GM21515 (cell line): ENCODE measurements at regions not wholly inside any gene's neighbourhood (a gene's known extent, or its start where the extent isn't known, plus 50 kb on each side); places are given as distances from the start of the nearest gene placed in this dataset.
"Not testable (repeated sequence)": the region's sequence is repeated elsewhere in the genome, so short reads cannot be mapped to it uniquely, and the experiment has no call there.

Experiments used
- ATAC-seq: cut with Tn5 transposase; IDR thresholded peaks from one replicate; pipeline ENCODE4 v1.9.1; 2021; ENCODE audit not compliant: unreplicated experiment

DNA sequence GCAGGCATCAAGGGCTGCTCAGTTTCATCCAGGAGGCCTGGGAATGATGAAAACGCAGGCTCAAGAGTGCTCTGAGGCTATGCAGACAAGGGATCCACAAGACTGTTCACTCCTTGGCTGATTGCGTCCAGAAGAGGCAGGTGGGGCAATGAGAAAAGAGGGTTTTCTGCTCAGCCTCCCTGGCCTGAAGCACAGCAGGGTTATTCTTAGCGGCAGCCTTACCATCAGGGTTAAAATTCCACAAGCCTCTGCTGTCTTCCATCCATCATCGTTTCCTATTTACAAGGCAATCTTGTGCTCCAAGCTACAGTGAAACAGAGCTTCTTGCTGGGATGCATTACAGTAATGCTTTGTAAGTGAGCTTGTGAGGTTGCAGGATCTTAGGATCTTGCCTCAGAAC, 129.4 kb upstream of the SHH start:
- ATAC-seq = no peak

DNA sequence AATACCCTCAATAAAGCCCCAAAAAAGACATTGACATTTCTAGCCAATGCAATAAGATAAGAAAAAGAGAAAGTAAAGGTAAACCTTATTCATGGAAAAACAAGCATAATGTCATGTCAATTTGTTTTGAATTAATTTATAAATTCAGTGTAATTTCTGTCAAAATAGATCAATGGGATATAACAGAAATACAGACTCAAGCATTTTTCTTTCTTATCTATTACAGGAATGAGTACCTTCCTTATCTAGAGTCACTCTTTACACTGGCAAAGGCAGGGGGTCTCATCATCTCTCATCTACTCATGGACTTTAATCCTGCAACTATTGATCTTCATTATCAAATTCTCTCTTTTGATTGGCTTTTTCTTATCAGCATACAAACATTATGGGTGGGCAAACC, 127.1 kb upstream of the SHH start:
- ATAC-seq = no peak

DNA sequence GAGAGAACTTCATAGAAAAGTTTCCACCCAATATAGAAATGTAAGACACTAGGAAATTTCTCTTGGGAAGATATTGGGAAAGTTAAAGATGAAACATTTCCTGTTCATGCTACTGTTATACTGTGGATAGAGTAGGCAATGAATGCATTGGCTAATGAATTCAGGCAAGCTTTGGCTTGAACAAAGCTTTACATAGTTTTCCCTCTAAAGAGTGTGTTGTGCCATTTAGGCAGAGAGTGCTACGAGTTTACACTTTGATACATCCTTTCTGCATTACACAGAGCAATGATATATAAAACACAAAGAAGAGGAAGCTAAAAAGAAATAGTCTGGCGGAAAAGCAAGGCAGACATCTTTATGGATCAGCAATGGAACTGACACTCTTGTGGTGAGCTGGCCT, 125.9 kb upstream of the SHH start:
- no peak for ATAC-seq

DNA sequence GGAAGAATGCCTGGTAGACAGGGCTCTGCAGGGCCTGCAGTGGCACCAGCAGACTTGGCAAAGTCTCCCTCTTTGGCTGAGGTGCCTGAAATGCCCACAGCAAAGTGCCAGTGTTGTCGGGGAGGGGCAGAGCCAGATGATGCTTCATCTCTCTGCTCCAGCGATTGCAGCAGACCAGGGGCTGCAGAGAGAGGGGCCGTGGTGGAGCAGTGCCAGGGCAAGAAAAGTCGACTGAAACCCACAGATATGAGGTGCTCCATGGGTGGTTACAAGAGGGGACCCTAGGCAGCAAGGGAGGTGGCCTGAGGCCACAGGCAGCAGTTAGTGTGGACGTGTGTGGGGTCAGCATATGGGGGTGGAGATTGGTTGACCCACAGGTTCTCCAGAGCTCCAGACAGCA, 123.5 kb upstream of the SHH start:
- ATAC-seq = no peak

DNA sequence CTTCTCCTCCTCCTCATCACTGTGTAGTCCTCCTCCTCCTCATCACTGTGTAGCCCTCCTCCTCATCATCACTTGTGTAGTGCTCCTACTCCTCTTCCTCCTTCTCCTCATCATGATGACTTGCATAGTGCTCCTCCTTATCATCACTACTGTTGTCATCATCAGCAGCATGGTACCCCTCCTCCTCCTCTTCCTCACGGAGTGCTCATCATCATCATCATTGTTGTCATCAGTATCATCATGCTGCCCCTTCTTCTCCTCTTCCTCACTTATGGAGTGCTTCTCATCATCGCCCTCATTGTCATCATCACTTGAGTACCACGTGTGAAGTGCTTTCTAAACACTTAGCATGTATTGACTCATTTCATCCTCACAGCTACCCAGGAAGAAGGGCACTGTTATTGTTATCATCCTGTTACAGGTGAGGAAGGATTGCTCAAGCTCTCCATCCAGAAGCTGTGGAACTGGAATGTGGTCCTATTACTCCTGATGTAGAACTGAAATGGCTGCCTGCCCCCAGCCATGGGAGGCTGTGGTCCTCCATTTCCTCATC, 122.8 kb upstream of the SHH start:
- ATAC-seq = no peak

DNA sequence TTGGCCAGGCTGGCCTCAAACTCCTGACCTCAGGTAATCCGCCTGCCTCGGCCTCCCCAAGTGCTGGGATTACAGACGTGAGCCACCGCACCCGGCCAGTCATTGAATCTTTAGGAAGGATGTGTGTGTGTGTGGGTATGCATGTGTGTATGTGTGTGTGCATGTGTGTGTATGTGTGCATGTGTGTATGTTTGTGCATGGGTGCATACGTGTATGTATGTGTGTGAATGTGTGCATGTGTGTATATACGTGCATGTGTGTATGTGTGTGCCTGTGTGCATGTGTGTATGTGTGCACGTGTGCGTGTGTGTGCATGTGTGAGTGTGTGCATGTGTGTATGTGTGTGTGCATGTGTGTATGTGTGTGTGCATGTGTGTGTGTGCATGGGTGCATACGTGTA, 120.1 kb upstream of the SHH start:
- ATAC-seq = not testable (repeated sequence)

DNA sequence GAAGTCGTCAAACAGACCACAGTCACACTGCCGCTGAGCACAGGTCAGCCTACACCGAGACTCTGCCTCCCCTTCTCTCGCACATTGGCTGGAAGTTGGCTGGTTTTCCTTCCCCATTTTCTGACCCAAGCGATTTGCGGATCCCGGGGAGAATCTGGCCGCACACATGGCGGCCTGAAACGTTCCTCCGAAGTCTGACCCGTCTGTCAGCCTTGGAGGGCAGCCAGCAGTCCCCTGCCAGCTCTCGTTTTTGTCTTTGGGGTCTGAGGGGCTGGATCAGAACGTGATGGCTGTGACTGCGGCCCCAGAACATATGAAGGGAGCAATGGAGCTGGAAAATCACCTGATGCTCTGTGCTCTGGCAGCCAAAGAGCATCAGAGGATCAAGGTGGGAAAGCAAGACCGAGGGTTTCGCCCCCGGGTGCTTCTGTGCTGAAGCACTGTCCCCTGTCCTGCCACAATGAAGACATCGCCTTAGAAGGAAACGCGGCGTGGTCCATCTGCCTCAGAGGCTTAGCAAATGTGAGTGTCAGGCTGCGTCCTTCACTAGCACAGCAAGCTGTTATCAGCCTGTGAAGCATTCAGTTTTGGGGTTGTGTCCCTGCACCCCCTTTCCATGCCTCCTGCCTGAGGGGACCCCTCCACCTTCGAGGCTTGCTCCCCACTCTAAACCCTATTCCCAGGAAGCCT, 119.3 kb upstream of the SHH start:
- ATAC-seq = no peak

DNA sequence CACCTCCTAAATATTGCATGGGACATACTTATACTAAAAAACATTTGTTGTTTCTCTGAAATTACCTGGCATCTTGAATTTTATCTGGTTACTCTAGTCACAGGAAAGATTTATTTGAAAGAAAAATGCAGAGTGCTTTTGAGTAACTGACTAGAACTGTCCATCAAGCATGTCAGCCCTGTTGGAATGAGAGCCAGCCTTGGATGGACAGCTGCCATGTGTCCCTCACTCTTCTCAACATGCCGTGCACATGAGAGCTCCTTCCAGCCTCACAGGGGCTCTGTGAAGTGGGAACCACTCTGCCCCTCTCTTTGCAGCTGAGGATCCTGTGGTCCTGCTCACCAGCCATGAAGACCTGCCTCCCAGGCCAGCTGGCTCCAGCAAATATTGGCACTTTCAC, 118.3 kb upstream of the SHH start:
- ATAC-seq = no peak

DNA sequence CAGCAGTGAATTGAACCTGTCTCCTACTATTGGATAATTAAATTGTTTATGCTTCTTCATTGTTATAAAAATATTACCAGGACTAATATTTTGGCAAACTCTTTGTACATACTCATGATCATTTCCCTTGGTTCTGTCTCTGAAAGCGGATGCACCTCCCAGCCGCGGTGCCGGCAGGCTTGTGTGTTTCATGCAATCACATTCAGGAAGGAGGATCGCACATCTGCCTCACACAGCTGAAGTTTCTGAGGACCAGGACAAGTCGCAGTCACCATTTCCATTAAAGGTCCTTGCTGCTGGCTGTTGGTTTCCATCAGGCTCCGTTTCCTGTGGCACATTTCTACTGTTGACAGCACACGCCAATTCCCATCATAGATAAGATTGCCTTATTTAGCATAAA, 117.8 kb upstream of the SHH start:
- ATAC-seq = no peak

DNA sequence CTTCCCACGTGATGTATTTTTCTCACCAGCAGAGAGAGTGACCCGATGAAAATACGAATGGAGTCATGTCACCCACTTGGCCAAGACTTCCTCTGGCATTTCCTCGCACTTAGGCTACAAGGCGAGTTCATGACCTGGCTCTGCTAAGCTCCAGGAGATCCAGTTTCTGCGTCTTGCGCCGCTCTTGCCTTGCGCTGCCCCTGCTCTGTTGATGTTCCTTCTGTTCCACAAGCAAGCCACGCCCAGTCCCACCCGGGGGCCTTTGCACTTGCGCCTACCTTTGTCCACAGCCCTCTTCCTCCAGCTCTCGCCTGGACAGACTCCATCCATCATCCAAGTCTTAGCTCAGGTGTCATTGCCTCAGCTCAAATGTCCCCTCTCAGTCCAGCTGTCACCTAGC, 116.3 kb upstream of the SHH start:
- no peak for ATAC-seq

DNA sequence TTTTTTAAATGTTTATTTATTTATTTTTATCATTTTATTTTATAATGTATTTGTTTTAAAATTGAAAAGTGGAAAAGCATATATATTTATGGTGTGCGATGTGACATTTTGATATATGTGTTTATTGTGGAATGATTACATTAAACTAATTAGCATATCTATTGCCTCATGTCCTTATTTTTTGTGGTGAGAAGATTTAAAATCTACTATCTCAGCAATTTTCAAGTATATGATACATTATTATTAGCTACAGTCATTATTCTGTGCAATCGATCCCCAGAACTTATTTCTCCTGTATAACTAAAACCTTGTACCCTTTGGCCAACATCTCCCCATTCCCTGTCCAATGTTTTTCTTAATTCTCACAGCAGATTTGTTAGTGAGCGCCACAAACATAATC, 115.6 kb upstream of the SHH start:
- ATAC-seq = no peak

DNA sequence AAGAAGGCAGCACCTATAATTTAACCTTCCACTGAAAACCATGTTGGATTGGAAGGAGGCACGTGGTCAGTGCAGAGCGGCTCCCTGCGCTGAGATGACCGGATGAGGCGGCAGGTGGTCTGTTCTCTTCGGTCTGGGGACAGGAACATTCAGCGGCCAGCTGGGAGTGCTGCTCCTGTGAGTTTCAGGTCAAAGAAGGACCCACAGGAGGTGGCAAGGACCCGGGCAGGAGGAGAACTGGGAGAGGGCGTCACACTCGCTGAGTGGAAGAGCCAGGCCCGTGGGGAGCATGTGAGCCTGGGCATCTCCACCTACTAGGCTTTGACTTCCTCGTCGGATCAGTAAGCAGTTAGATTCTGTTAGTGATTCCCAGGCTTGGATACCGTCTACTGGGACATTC, 113.4 kb upstream of the SHH start:
- ATAC-seq = no peak

DNA sequence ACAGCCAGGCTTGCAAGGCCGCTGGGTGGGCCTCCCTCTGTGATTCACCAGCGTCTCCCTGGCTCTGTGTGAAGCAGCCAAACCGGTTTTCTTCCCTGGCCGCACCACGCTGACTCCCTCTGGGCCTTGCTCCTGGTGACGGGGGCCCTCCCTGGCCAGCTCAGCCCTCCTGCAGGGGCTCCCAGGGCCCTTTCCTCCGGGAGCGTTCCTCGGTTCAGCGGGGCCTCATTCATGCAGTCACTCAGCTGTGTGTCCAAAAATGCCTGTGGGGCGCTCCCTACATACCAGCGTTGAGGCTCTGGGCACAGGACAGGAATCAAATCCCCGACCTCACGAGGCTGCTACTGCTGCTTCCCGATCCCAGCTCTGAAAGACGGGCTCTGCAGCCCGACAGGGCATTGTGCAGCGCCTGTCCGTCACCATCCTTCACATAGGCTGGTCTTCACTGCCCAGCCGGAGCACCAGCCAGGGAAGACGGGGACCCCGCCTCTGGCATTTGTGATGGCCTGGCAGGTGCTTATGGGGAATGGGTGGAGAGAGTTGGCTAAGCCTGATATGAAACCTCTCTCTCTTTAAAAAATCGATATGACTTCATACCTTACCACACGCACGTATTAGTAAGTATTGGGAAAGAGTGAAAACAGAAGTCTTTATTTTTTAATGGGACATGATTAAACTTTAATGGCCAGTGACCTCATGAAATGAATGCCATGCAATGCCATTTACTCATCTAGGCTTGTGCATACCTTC, 110.0 kb upstream of the SHH start:
- no peak for ATAC-seq

DNA sequence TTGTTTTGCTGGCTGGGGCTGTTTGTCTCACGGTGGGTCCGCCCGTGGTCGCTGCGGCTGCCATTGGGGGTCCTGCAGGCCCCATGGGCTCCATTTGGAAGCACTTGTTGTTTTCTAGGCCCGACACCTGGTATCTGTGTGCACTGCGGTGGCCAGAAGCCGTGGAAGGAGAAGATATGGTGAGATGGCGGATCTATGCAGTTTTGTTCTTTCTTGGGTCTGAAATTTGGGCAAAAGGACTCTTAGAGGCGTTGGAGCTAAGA, 109.5 kb upstream of the SHH start:
- ATAC-seq = no peak

DNA sequence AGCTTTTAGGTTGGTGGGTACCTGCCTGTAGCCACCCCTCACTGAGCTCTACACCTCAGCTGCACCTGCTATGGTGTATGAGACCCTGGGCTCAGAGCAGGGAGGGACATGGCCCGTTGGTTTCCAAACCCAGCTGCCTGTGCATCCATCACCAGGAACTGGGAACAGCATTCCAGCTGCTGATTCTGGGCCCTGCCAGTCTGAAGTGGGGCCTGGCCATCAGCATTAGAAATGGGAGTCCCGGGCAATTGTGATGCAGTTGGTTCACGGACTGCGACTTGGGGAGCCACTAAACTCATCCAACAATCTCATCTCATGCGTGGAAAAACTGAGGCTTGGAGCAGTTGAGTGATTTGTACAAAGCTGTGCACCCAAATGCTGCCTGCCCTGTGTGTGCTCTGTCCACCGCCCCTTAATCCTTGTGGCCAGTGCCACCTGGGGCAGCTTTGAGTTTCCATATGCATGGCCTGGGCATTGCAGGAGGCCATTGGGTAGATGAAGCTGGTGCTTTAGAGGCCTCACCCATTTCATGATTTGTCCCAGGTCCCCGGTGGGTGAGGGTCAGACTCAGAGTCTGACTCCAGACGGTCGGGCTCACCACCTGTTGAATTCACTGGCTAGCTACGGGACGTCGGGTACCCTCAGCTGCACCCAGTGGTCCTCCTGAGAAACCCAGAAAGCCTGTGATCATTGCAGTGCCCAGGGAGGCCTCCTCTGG, 109.0 kb upstream of the SHH start:
- ATAC-seq = no peak

DNA sequence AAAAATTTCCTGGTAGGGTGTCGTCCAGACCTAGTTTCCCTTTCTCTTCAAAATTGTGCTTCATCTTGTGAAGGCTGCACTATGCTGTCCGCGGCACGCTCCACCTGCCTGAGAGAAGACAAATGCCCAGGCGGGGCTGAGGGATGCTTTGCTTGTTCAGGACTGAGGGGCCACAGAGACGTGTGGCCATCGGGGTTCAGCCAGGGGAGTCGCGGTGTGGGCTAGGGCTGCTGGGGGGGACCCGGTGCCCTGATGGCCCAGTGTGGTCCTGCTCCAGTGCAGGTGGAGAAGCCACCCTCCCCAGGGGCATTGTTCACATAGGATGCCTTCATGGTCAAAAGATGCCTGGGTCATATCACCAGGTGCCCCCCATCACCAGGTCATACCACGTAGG, 107.8 kb upstream of the SHH start:
- ATAC-seq = no peak

DNA sequence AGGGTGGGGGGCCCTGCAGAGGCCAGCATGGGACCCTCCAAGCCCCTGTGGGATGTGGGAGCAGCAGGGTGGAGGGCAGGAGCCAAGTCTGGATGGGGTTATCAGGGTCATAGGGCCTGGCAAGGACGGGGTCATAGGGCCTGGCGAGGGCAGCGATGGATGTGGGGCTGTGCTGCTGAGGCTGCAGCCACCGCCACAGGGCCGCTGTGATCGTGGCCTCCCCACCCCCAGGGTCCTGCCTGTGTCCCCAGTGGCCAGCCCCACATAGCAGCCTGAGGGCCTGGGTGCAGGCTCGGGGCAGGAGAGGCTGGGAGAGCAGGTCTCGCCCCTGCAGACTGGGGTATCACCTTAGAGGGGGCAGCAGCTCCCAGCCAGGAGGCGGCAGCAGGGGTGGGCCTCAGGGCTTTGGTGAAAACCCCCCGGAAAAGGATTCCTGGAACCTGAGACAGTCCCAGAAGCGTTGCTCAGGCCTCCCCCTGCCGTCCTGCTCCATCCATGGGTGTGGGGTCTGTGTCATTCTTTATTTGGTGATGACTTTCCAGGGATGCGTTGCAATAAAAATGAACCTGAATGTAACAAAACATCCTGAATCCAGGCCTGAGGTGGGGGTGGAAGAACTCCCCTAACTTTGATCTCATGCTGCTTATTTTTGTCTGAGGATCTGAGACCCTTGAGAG, 107.3 kb upstream of the SHH start:
- ATAC-seq = no peak

DNA sequence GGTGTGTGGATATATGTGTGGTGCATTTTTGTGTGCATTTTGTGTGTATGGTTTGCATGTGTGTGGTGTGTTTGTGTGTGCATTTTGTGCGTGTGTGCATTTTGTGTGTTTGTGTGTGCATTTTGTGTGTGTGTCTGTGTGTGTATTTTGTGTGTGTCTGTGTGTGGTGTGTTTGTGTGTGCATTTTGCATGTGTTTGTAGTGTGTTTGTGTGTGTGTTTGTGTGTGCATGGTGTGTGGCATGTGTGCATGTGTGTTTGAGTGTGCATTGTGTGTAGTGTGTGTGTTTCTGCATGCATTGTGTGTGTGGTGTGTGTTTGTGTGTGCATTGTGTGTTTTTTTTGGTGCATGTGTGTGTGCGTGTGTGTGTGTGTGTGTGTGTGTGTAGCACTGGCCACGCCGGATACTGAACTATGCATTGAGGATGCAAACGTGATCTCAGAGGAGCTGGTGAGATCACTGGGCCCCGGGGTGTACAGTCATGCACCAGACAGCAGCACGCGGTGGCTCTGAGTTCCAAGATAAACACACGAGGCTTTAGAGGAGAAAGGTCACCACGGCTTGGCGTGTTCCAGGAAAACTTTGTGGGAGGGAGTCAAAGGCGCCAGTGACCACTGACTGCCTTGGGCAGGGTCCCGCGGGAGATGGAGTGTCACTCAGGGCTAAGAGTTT, 106.6 kb upstream of the SHH start:
- no peak for ATAC-seq

DNA sequence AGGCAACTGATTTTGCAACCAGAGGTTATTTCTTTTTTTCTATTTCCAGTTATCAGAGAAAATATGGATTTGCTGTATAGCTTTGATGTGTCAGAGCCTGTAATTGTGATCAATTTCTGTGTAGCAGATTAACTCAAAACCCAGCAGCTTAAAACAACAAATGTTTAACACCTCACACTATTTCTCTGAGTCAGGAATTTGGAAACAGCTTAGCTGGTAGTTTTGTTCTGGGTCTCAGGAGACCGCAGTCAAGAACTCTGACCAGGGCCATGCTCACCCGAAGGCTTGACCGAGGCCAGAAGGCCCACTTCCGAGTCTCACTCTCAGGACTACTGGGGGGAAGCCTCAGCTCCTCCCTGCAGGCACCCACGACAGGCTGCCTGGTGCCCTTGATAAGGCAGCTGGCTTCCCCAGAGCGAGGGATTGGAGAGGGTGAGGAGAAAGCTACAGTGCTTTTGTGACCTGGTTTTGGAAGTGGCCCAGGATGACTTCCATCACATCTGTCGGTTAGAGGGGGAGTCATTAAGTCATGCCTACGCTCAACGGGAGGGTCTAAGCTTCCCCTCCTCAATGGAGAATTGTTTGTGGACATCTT, 105.7 kb upstream of the SHH start:
- ATAC-seq = no peak

DNA sequence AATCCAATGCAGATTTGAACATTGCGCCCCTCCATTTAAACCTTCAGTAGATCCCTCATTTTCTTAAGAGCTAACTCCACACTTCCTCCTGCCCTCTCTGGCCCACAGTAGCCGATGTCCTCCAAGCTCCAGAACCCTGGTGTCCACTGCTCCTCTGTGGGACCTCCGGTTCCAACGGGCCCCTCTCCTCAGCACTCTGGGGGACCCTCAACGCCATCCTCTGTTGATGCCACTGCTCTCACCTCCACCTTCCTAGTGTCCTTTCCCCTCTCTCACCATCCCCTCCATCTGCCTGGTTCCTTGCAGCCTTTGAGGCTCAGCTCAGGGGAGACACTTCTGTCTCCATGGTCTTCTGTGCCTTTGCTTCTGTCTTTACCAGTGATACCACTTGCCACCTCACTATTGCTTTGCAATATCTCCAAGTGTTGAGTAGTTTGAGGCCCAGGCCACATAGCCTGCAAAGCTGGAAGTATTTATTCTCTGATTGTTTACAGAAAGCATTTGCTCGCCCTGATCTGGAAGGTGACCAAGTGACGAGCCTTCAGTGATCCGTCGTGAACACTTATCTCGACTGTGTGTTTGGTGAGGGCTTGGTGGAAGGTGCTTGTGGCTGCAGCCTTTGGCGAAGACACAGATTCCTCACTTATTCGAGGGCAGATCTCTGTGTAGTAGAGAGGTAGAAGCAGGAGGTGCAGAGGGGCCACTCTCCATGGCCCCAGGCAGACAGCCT, 104.8 kb upstream of the SHH start:
- no peak for ATAC-seq
